ENCODE measurements at regions not wholly inside any gene's neighbourhood (a gene's known extent, or its start where the extent isn't known, plus 50 kb on each side); places are given as distances from the start of the nearest gene placed in this dataset.

- H3K9ac ChIP-seq (ENCODE audit: low read depth in 1 of 2, low read length in 2 of 2): no peak overlapping the region
- H3K4me3 ChIP-seq (ENCODE audit: low read depth in 1 of 3, low read length in 3 of 3): no peak overlapping the region
- no peak overlapping the region for H3K27ac ChIP-seq (ENCODE audit: low read depth in 1 of 2, low read length in 2 of 2)
- no peak for DNase-seq (ENCODE audit: low spot score)
- no peaks in the 10 kb centered on the region for H3K9me3 ChIP-seq (ENCODE audit: control insufficient read depth in 4 of 4, low read length in 3 of 4)
- no peaks in the 10 kb centered on the region for H3K27me3 ChIP-seq (ENCODE audit: control insufficient read depth in 4 of 4, insufficient read depth in 4 of 4, low read length in 3 of 4)
- H3K36me3 ChIP-seq (ENCODE audit: control insufficient read depth in 4 of 4, insufficient read depth in 3 of 4, low read depth in 1 of 4, low read length in 3 of 4): peaks cover 0 to 18% (median 4%) of the 10 kb centered on the region in 4 donors
- 93% methylated on average over 6 of the region's 6 CpGs for WGBS
- no peaks in the 10 kb centered on the region for H3K4me1 ChIP-seq (ENCODE audit: control insufficient read depth in 4 of 4, insufficient read depth in 4 of 4, low read length in 3 of 4)
- TF ChIP-seq NR2F2 (IDR thresholded peaks at IDR 0.05) (no peak), ZBTB33 (IDR thresholded peaks at IDR 0.05) (no peak), EGR1 (IDR thresholded peaks at IDR 0.05; ENCODE audit: low read depth in 2 of 2) (no peak), JUND (IDR thresholded peaks at IDR 0.05) (no peak), GABPA (IDR thresholded peaks at IDR 0.05 in 1 of 2, conservative IDR thresholded peaks at IDR 0.05 in 1 of 2) (no peak)
Observed at GRCh38 chr3:127033171-127033570, 50.3 kb downstream of the PLXNA1 start.

- Histone ChIP-seq H3K9me3 (ENCODE audit: control insufficient read depth in 4 of 4, low read length in 3 of 4) (no peaks in the 10 kb centered on the region), H3K36me3 (ENCODE audit: control insufficient read depth in 4 of 4, insufficient read depth in 3 of 4, low read depth in 1 of 4, low read length in 3 of 4) (peaks cover 0 to 18% (median 4%) of the 10 kb centered on the region in 4 donors), H3K27ac (ENCODE audit: low read depth in 1 of 2, low read length in 2 of 2) (no peak overlapping the region), H3K9ac (ENCODE audit: low read depth in 1 of 2, low read length in 2 of 2) (no peak overlapping the region), H3K4me3 (ENCODE audit: low read depth in 1 of 3, low read length in 3 of 3) (no peak overlapping the region), H3K27me3 (ENCODE audit: control insufficient read depth in 4 of 4, insufficient read depth in 4 of 4, low read length in 3 of 4) (no peaks in the 10 kb centered on the region), H3K4me1 (ENCODE audit: control insufficient read depth in 4 of 4, insufficient read depth in 4 of 4, low read length in 3 of 4) (no peaks in the 10 kb centered on the region)
- TF ChIP-seq FOXA2 (IDR thresholded peaks at IDR 0.05): no peak
- TF ChIP-seq CTCF (IDR thresholded peaks at IDR 0.05; ENCODE audit: low read depth, low read length, missing input control): no peak
- TF ChIP-seq REST (IDR thresholded peaks at IDR 0.05): no peak
- TF ChIP-seq ZBTB33 (IDR thresholded peaks at IDR 0.05): no peak
- no peak for TF ChIP-seq RXRA (IDR thresholded peaks at IDR 0.05)
- TF ChIP-seq TAF1 (conservative IDR thresholded peaks at IDR 0.05): no peak
- DNase-seq (ENCODE audit: low spot score): no peak
- WGBS: 96% methylated on average over 20 of the region's 20 CpGs
Observed at GRCh38 chr3:127033786-127034185, 50.9 kb downstream of the PLXNA1 start.
